Heart left ventricle (tissue), 16 donors: ENCODE measurements at regions not wholly inside any gene's neighbourhood (a gene's known extent, or its start where the extent isn't known, plus 50 kb on each side); places are given as distances from the start of the nearest gene placed in this dataset.

Source experiments
- ATAC-seq, 4 donors: fragments of 200-7000 bp; cut with Tn5 transposase; one replicate each; pipeline ENCODE4 v1.9.1; 2020 to 2022; ENCODE audit warnings: moderate library complexity in 4 of 4, mild to moderate bottlenecking in 3 of 4, moderate number of reproducible peaks in 1 of 4
- DNase-seq, 5 donors: peaks; one replicate each; pipeline ENCODE4 v3.0.0-alpha.2; 2020
- H3K27ac ChIP-seq, 12 donors: fragments of 200-600 bp; sonication (generic) in 4 of 12; one replicate each; pipeline versions ENCODE4 v1.5.0 to v1.8.0; 2016 to 2022; ENCODE audit warnings: mild to moderate bottlenecking in 2 of 12
- H3K27me3 ChIP-seq, 9 donors: fragments of 200-600 bp; sonication (generic) in 2 of 9; one replicate each; pipeline versions ENCODE4 v1.5.1 to v1.8.0; 2016 to 2022; ENCODE audit warnings: mild to moderate bottlenecking in 3 of 9
- H3K36me3 ChIP-seq, 9 donors: fragments of 200-600 bp; sonication (generic) in 2 of 9; one replicate each; pipeline versions ENCODE4 v1.5.0 to v1.8.0; 2018 to 2022; ENCODE audit warnings: mild to moderate bottlenecking in 2 of 9
- H3K4me1 ChIP-seq, 12 donors: fragments of 200-600 bp; sonication (generic) in 4 of 12; one replicate each; pipeline versions ENCODE4 v1.5.0 to v1.8.0; 2016 to 2022; ENCODE audit warnings: mild to moderate bottlenecking in 3 of 12
- H3K4me3 ChIP-seq, 12 donors: fragments of 200-600 bp; sonication (generic) in 4 of 12; one replicate each; pipeline versions ENCODE4 v1.5.0 to v1.8.0; 2017 to 2022; ENCODE audit warnings: mild to moderate bottlenecking in 9 of 12, moderate library complexity in 4 of 12
- H3K9me3 ChIP-seq, 12 donors: fragments of 200-600 bp; sonication (generic) in 4 of 12; one replicate each; pipeline versions ENCODE4 v1.5.0 to v1.8.0; 2016 to 2022; ENCODE audit warnings: mild to moderate bottlenecking in 1 of 12
- POLR2A ChIP-seq, 2 donors: fragments of 450-650 bp; IDR thresholded peaks; one replicate each; pipeline ENCODE4 v1.6.1; 2017; ENCODE audit warnings: antibody characterized with exemption in 2 of 2, mild to moderate bottlenecking in 2 of 2, moderate library complexity in 2 of 2
- WGBS, 4 donors: extraction: QIAGEN DNeasy Blood & Tissue Kit in 2 of 4; methylation state at CpG; one replicate each; pipeline versions ENCODE4 v1.1.5 to v1.1.7; 2013 to 2018; 5-methylcytosine and 5-hydroxymethylcytosine counted together
- intact Hi-C, 10 donors: fragments of 100-400 bp; cut with DNase I; formaldehyde crosslinking; loops; one replicate each; pipeline versions ENCODE4 v1.11.1 to v1.14.2; 2022
- TF ChIP-seq, protein P1 (sequence below), 12 donors: fragments of 200-600 bp; sonication (generic) in 4 of 12; IDR thresholded peaks; one replicate each; pipeline versions ENCODE4 v1.5.0 to v1.8.0; 2018 to 2022; ENCODE audit warnings: antibody characterized with exemption in 12 of 12, mild to moderate bottlenecking in 5 of 12
- donor health status: ischemic (EF 13 %, LVEDD 7.1; RV severe dilation, severe dysfunction).
- donor health status: healthy with polysubstance abuse.
- donor health status: DM: no; HTN: yes; CAD: no.
- donor health status: DM: no; HTN: no; CAD: no.
- donor health status: ischemic (EF 25% LVEDD 6.9; RV normal size, moderate dysfunction).
- donor health status: ischemic (EF 25% LVEDD 5.7; RV mildly dilated, moderate dysfunction).
- donor health status: healthy.
- donor health status: DM: yes; HTN: yes; CAD: no.
- donor health status: ischemic (EF 35%, LVEDD 5.7; RV mildly dilated, moderate dysfunction).
- donor health status: nonischemic (EF 11% LVEDD 7.7; RV severe dilation, severe dysfunction).
- donor health status: DM: yes; HTN: yes; CAD: no.
- donor health status: PGD.
- donor health status: ischemic (EF 29% LVEDD 5.4; RV normal size, mild dysfunction).
- donor health status: nonischemic (EF 23%, LVEDD 6.1; RV moderate dilation, normal function).

DNA sequence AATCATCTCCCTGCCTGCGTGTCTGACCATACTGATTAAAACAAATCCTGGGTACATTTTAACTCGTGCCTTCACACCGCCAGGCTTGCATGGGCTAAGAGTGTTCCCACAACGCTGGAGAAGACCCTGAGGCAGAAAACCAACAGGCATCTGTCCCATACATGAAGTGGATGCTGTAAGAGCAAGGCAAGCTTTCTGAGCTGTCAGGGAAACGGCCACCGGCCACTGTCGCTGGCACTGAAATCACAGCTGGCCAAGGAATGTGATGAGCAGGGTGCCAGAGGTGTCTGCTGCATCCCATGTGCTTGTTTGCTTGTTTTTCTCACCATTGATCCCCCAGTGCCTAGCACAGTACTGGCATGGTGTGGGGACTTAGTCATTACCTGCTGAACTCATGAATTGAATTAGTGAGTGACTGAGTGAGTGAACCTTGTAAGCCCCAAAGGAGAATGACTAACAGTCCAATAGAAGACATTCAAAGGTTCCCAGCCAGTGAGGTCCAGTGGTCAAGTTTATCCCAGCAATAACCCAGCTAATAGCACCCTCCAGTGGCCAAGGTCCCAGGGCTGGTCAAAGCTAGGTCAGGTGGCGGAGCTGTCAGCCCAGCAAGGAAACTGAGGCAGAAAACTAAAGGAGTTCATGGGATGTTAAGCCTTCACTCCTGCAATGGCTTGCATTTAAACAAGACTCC is 92.7 kb upstream of the CDH5 start:
- H3K27ac ChIP-seq: no peak overlapping the region
- no peaks in the 10 kb centered on the region for H3K36me3 ChIP-seq
- ATAC-seq (no peak), DNase-seq (no peak)
- WGBS, 4 donors: 89 to 90% (median 90%) methylated on average over 8 of the region's 8 CpGs
- TF ChIP-seq POLR2A (IDR thresholded peaks at IDR 0.05): no peak
- TF ChIP-seq, protein P1, sequence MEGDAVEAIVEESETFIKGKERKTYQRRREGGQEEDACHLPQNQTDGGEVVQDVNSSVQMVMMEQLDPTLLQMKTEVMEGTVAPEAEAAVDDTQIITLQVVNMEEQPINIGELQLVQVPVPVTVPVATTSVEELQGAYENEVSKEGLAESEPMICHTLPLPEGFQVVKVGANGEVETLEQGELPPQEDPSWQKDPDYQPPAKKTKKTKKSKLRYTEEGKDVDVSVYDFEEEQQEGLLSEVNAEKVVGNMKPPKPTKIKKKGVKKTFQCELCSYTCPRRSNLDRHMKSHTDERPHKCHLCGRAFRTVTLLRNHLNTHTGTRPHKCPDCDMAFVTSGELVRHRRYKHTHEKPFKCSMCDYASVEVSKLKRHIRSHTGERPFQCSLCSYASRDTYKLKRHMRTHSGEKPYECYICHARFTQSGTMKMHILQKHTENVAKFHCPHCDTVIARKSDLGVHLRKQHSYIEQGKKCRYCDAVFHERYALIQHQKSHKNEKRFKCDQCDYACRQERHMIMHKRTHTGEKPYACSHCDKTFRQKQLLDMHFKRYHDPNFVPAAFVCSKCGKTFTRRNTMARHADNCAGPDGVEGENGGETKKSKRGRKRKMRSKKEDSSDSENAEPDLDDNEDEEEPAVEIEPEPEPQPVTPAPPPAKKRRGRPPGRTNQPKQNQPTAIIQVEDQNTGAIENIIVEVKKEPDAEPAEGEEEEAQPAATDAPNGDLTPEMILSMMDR (IDR thresholded peaks at IDR 0.05): no peak
- intact Hi-C loops: loop anchor here in 2 of 10 donors (2.0 to 10.0 kb wide), 3 partner anchors 41 to 949 kb away; no protein-coding TSS in a partner anchor
- peaks cover 0 to 17% (median 0%) of the 10 kb centered on the region in 12 donors for H3K9me3 ChIP-seq
- no peak overlapping the region for H3K4me3 ChIP-seq
- H3K4me1 ChIP-seq: peaks cover 0 to 12% (median 4%) of the 10 kb centered on the region in 12 donors
- H3K27me3 ChIP-seq: peaks cover 0 to 6% (median 0%) of the 10 kb centered on the region in 9 donors

GRCh38 chr16:66273053-66273452 is 93.4 kb upstream of the CDH5 start:
- intact Hi-C loops: loop anchor here in 2 of 10 donors (5.0 to 10.0 kb wide), 2 partner anchors 566 to 948 kb away; no protein-coding TSS in a partner anchor
- peaks cover 0 to 6% (median 0%) of the 10 kb centered on the region in 9 donors for H3K27me3 ChIP-seq
- DNase-seq: no peak
- peaks cover 0 to 13% (median 0%) of the 10 kb centered on the region in 12 donors for H3K9me3 ChIP-seq
- H3K4me3 ChIP-seq: no peak overlapping the region
- no peak for TF ChIP-seq POLR2A (IDR thresholded peaks at IDR 0.05)
- TF ChIP-seq, protein P1 (IDR thresholded peaks at IDR 0.05): no peak
- no peak for ATAC-seq
- H3K4me1 ChIP-seq: peaks cover 0 to 14% (median 4%) of the 10 kb centered on the region in 12 donors
- 76 to 84% (median 78%) methylated on average over 4 of the region's 4 CpGs for WGBS, 4 donors
- no peak overlapping the region for H3K27ac ChIP-seq
- H3K36me3 ChIP-seq: no peaks in the 10 kb centered on the region

GRCh38 chr16:66272461-66272860 is 94.0 kb upstream of the CDH5 start:
- no peaks in the 10 kb centered on the region for H3K36me3 ChIP-seq
- DNase-seq (no peak), ATAC-seq (no peak)
- intact Hi-C loops: loop anchor here in 2 of 10 donors (5.0 to 10.0 kb wide), 2 partner anchors 565 to 948 kb away; no protein-coding TSS in a partner anchor
- 84 to 93% (median 89%) methylated on average over 6 of the region's 6 CpGs for WGBS, 4 donors
- peaks cover 0 to 16% (median 4%) of the 10 kb centered on the region in 12 donors for H3K4me1 ChIP-seq
- H3K9me3 ChIP-seq: peaks cover 0 to 13% (median 0%) of the 10 kb centered on the region in 12 donors
- no peak for TF ChIP-seq POLR2A (IDR thresholded peaks at IDR 0.05)
- TF ChIP-seq, protein P1 (IDR thresholded peaks at IDR 0.05): no peak
- no peak overlapping the region for H3K27ac ChIP-seq
- peaks cover 0 to 6% (median 0%) of the 10 kb centered on the region in 9 donors for H3K27me3 ChIP-seq
- no peak overlapping the region for H3K4me3 ChIP-seq
